H1 (cell line): ENCODE measurements at regions not wholly inside any gene's neighbourhood (a gene's known extent, or its start where the extent isn't known, plus 50 kb on each side); places are given as distances from the start of the nearest gene placed in this dataset.

Experiments
- CTCF ChIA-PET: fragments of 300-600 bp; sonication (Branson Sonifier 250); formaldehyde crosslinking; loops from one replicate; lab custom pipeline; 2021; ENCODE audit not compliant: partially characterized antibody; lab: Charles Lee
- POLR2A ChIA-PET: fragments of 300-600 bp; sonication (Branson Sonifier 250); formaldehyde crosslinking; loops from one replicate; lab custom pipeline; 2021; ENCODE audit warnings: inconsistent platforms; ENCODE audit not compliant: partially characterized antibody; lab: Charles Lee
- DNase-seq, 2 experiments: peaks; one replicate each; pipeline versions ENCODE4 v3.0.0 to v3.0.0-alpha.2; 2010 to 2022; ENCODE audit warnings: low spot score in 2 of 2, low read depth in 1 of 2, mixed read lengths in 1 of 2
- FAIRE-seq: peaks from 2 replicates; lab custom pipeline; 2011; peaks lifted over from hg19 to GRCh38; lab: Jason Lieb, UNC
- H2AFZ ChIP-seq: 2 replicates; pipeline ENCODE4 v1.8.1; 2012; ENCODE audit warnings: low read length, inconsistent platforms
- H2AK5ac ChIP-seq: 2 replicates; pipeline ENCODE4 v1.6.1; 2013; ENCODE audit warnings: low read depth, low read length
- H2BK120ac ChIP-seq: replicated peaks from 2 replicates; pipeline ENCODE3; 2013; ENCODE audit warnings: low read depth, low read length, inconsistent platforms
- H2BK12ac ChIP-seq: 2 replicates; pipeline ENCODE4 v1.6.1; 2013; ENCODE audit warnings: low read depth, low read length
- H2BK15ac ChIP-seq: 2 replicates; pipeline ENCODE4 v1.6.1; 2013; ENCODE audit warnings: low read length
- H2BK20ac ChIP-seq: 2 replicates; pipeline ENCODE4 v1.6.1; 2013; ENCODE audit warnings: low read length
- H2BK5ac ChIP-seq: 2 replicates; pipeline ENCODE4 v1.6.1; 2013; ENCODE audit warnings: low read depth, low read length
- H3K14ac ChIP-seq: 2 replicates; pipeline ENCODE4 v1.6.1; 2013; ENCODE audit warnings: inconsistent platforms; ENCODE audit not compliant: insufficient read length
- H3K18ac ChIP-seq: 2 replicates; pipeline ENCODE4 v1.6.1; 2013; ENCODE audit warnings: low read length; ENCODE audit errors: extremely low read depth
- H3K23ac ChIP-seq: 2 replicates; pipeline ENCODE4 v1.6.1; 2013; ENCODE audit warnings: inconsistent platforms; ENCODE audit not compliant: insufficient read length
- H3K23me2 ChIP-seq: 2 replicates; pipeline ENCODE4 v1.6.1; 2013; ENCODE audit warnings: low read depth, low read length
- H3K27ac ChIP-seq: 2 replicates; pipeline ENCODE4 v1.6.1; 2011; ENCODE audit warnings: low read depth, low read length, inconsistent platforms
- H3K27me3 ChIP-seq, 4 experiments: replicated peaks in 1 of 4; 1 replicate in 1 of 4; 2 replicates in 3 of 4; pipeline versions ENCODE4 v1.6.1 to v1.8.1; 2011 to 2013; ENCODE audit warnings: low read length in 3 of 4, mild to moderate bottlenecking in 3 of 4, inconsistent platforms in 2 of 4, mixed read lengths in 2 of 4, moderate library complexity in 1 of 4; ENCODE audit not compliant: control insufficient read depth in 3 of 4, insufficient read depth in 3 of 4; ENCODE audit errors: extremely low read depth in 1 of 4
- H3K36me3 ChIP-seq, 4 experiments: 2 replicates each; pipeline versions ENCODE4 v1.6.1 to v1.8.1; 2011 to 2013; ENCODE audit warnings: mild to moderate bottlenecking in 4 of 4, low read length in 3 of 4, moderate library complexity in 2 of 4, control low read depth in 1 of 4, inconsistent platforms in 1 of 4; ENCODE audit not compliant: insufficient read depth in 4 of 4, control insufficient read depth in 2 of 4
- H3K4ac ChIP-seq: replicated peaks from 2 replicates; pipeline ENCODE3; 2013; ENCODE audit warnings: low read length, low read depth, mixed read lengths, inconsistent platforms; ENCODE audit not compliant: insufficient read length
- H3K4me1 ChIP-seq, 4 experiments: replicated peaks in 1 of 4; 1 replicate in 1 of 4; 2 replicates in 3 of 4; pipeline versions ENCODE4 v1.6.1 to v1.8.1; 2011 to 2013; ENCODE audit warnings: low read length in 3 of 4, inconsistent platforms in 2 of 4, mixed read lengths in 1 of 4; ENCODE audit not compliant: insufficient read depth in 4 of 4, control insufficient read depth in 3 of 4
- H3K4me2 ChIP-seq, 2 experiments: 2 replicates each; pipeline versions ENCODE4 v1.6.1 to v1.8.1; 2011 to 2013; ENCODE audit warnings: low read depth in 2 of 2, low read length in 2 of 2, control low read depth in 1 of 2, inconsistent platforms in 1 of 2, mild to moderate bottlenecking in 1 of 2; ENCODE audit not compliant: insufficient read depth in 1 of 2
- H3K4me3 ChIP-seq, 4 experiments: fragments of 200-600, 300-600 bp in 1 of 4; sonication (generic), shearing (Covaris generic), sonication (Bioruptor Twin) in 1 of 4; 2 replicates each; pipeline versions ENCODE4 v1.5.1 to v1.8.1; 2011 to 2016; ENCODE audit warnings: low read length in 4 of 4, low read depth in 3 of 4, control low read depth in 2 of 4, inconsistent platforms in 2 of 4, mild to moderate bottlenecking in 2 of 4, mixed read lengths in 1 of 4, moderate library complexity in 1 of 4; ENCODE audit not compliant: insufficient read depth in 2 of 4; ENCODE audit errors: extremely low read depth in 1 of 4
- H3K56ac ChIP-seq: replicated peaks from 2 replicates; pipeline ENCODE3; 2013; ENCODE audit warnings: low read depth, mild to moderate bottlenecking, mixed read lengths, low read length, inconsistent platforms; ENCODE audit not compliant: insufficient read length
- H3K79me1 ChIP-seq: 2 replicates; pipeline ENCODE4 v1.6.1; 2013; ENCODE audit warnings: low read depth, low read length, control low read depth
- H3K79me2 ChIP-seq, 2 experiments: 2 replicates each; pipeline versions ENCODE4 v1.6.1 to v1.8.1; 2012 to 2013; ENCODE audit warnings: low read length in 2 of 2, mild to moderate bottlenecking in 2 of 2, inconsistent platforms in 1 of 2; ENCODE audit not compliant: insufficient read depth in 2 of 2, control insufficient read depth in 1 of 2
- H3K9ac ChIP-seq, 4 experiments: replicated peaks in 1 of 4; 1 replicate in 1 of 4; 2 replicates in 3 of 4; pipeline versions ENCODE4 v1.6.1 to v1.8.1; 2011 to 2013; ENCODE audit warnings: low read depth in 3 of 4, low read length in 3 of 4, control low read depth in 2 of 4, mild to moderate bottlenecking in 2 of 4, moderate library complexity in 2 of 4, inconsistent platforms in 1 of 4; ENCODE audit errors: extremely low read depth in 1 of 4
- H3K9me3 ChIP-seq, 2 experiments: 2 replicates each; pipeline versions ENCODE4 v1.6.1 to v1.8.1; 2012 to 2013; ENCODE audit warnings: mild to moderate bottlenecking in 2 of 2, moderate library complexity in 2 of 2, control low read depth in 1 of 2, inconsistent platforms in 1 of 2, low read depth in 1 of 2, low read length in 1 of 2, mixed read lengths in 1 of 2; ENCODE audit not compliant: insufficient read depth in 2 of 2
- H4K20me1 ChIP-seq, 2 experiments: replicated peaks in 1 of 2; 2 replicates each; pipeline versions ENCODE3 to v1.8.1; 2011 to 2013; ENCODE audit warnings: inconsistent platforms in 2 of 2, low read length in 2 of 2, mild to moderate bottlenecking in 1 of 2; ENCODE audit not compliant: insufficient read depth in 2 of 2, control insufficient read depth in 1 of 2
- H4K5ac ChIP-seq: 2 replicates; pipeline ENCODE4 v1.6.1; 2013; ENCODE audit warnings: low read length, low read depth, mixed read lengths, inconsistent platforms; ENCODE audit not compliant: insufficient read length
- H4K8ac ChIP-seq: 2 replicates; pipeline ENCODE4 v1.8.0; 2013; ENCODE audit warnings: mild to moderate bottlenecking, moderate library complexity, low read length, inconsistent platforms; ENCODE audit not compliant: insufficient read depth; ENCODE audit errors: extremely low read depth
- H4K91ac ChIP-seq: replicated peaks from 2 replicates; pipeline ENCODE3; 2013; ENCODE audit warnings: low read length, mixed read lengths, inconsistent platforms; ENCODE audit not compliant: insufficient read length
- EP300 ChIP-seq, 2 experiments: IDR thresholded peaks; 1 replicate in 1 of 2; 2 replicates in 1 of 2; pipeline ENCODE4 v1.6.1; 2011 to 2012; ENCODE audit warnings: low read depth in 2 of 2, low read length in 2 of 2, mild to moderate bottlenecking in 2 of 2, borderline replicate concordance in 1 of 2, inconsistent platforms in 1 of 2, moderate library complexity in 1 of 2
- POLR2A ChIP-seq, 2 experiments: IDR thresholded peaks; 1 replicate in 1 of 2; 2 replicates in 1 of 2; pipeline ENCODE4 v1.6.1; 2011; ENCODE audit warnings: low read depth in 2 of 2, low read length in 2 of 2, mild to moderate bottlenecking in 2 of 2; ENCODE audit errors: control extremely low read depth in 1 of 2
- WGBS, 2 experiments: shearing (Covaris generic) in 1 of 2; methylation state at CpG; one replicate each; pipeline versions ENCODE4 v1.1.6 to v1.1.7; 2013 to 2015; ENCODE audit warnings: low lambda C conversion rate in 2 of 2, mixed read lengths in 2 of 2, inconsistent platforms in 1 of 2, low coverage in 1 of 2, missing lambda C conversion rate in 1 of 2; ENCODE audit not compliant: insufficient replicate concordance in 2 of 2, insufficient coverage in 1 of 2, insufficient read length in 1 of 2; ENCODE audit errors: extremely low coverage in 1 of 2, missing lambda C conversion rate in 1 of 2; 5-methylcytosine and 5-hydroxymethylcytosine counted together

DNA sequence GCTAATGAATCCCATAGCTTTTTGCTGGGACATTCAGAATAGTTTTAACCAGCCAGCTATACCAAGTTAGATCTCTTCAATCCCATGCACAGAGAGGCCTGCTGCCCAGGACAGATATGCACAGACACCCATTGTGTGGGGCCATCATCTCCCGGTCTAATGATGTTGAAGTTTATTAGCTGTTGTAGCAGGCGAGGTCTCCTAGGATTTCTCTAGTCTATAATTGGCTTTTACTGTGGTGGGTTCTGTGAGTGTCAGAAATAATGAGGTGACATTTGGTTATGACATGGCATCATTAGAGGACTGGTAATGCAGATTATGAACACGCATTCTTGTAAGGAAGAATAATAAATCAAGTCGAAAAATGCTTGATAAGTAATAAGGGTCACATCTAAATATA lies 81.4 kb upstream of the PLPP4 start:
- H4K8ac ChIP-seq, result no peak overlapping the region
- H2BK15ac ChIP-seq, result no peak overlapping the region
- H3K27ac ChIP-seq, result no peak overlapping the region
- 90% methylated on average over 4 of the region's 4 CpGs; no CpG with 5 or more reads in 1 of the 2 experiments for WGBS, 2 experiments
- H4K91ac ChIP-seq, result no peak overlapping the region
- no peak for DNase-seq
- H3K27me3 ChIP-seq, result no peaks in the 10 kb centered on the region
- H2AK5ac ChIP-seq, result no peak overlapping the region
- H2BK5ac ChIP-seq, result no peak overlapping the region
- ChIA-PET CTCF (interaction anchor here (1.0 kb wide), 1 partner anchor 39 kb away, joined by 3 read pairs; no protein-coding TSS in a partner anchor), POLR2A (no interaction called here)
- H3K4ac ChIP-seq, result no peak overlapping the region
- no peak overlapping the region for H4K5ac ChIP-seq
- H3K56ac ChIP-seq, result no peak overlapping the region
- H2BK120ac ChIP-seq, result no peak overlapping the region
- no peak overlapping the region for H2AFZ ChIP-seq
- no peaks in the 10 kb centered on the region for H3K23me2 ChIP-seq
- H2BK20ac ChIP-seq, result no peak overlapping the region
- no peak overlapping the region for H2BK12ac ChIP-seq
- no peaks in the 10 kb centered on the region for H3K79me1 ChIP-seq
- no peaks in the 10 kb centered on the region for H3K79me2 ChIP-seq
- no peak overlapping the region for H3K4me3 ChIP-seq
- no peaks in the 10 kb centered on the region for H4K20me1 ChIP-seq
- H3K9me3 ChIP-seq, result peaks cover 0 to 3% of the 10 kb centered on the region in 2 experiments; a peak in 1 of 4 replicates
- H3K36me3 ChIP-seq, result no peaks in the 10 kb centered on the region
- FAIRE-seq, result no peak
- H3K14ac ChIP-seq, result no peak overlapping the region
- H3K18ac ChIP-seq, result no peak overlapping the region
- no peak overlapping the region for H3K9ac ChIP-seq
- no peaks in the 10 kb centered on the region for H3K4me1 ChIP-seq
- no peak overlapping the region for H3K4me2 ChIP-seq
- no peak overlapping the region for H3K23ac ChIP-seq
- no peak for TF ChIP-seq POLR2A (IDR thresholded peaks at IDR 0.05; ENCODE audit: control extremely low read depth in 1 of 2, low read depth in 2 of 2, low read length in 2 of 2)
- TF ChIP-seq EP300 (IDR thresholded peaks at IDR 0.05; ENCODE audit: borderline replicate concordance in 1 of 2, low read depth in 2 of 2, low read length in 2 of 2), result no peak
